Liver (tissue), 8 donors: ENCODE measurements at regions not wholly inside any gene's neighbourhood (a gene's known extent, or its start where the extent isn't known, plus 50 kb on each side); places are given as distances from the start of the nearest gene placed in this dataset.

Source experiments
- DNase-seq: peaks from one replicate; pipeline ENCODE4 v3.0.0-alpha.2; 2017; ENCODE audit warnings: low spot score
- H3K27ac ChIP-seq, 2 donors: one replicate each; pipeline ENCODE4 v1.7.0; 2013; ENCODE audit warnings: inconsistent platforms in 2 of 2, low read length in 2 of 2, control low read depth in 1 of 2, low read depth in 1 of 2, mild to moderate bottlenecking in 1 of 2
- H3K27me3 ChIP-seq, 4 donors: one replicate each; pipeline versions ENCODE4 v1.6.1 to v1.7.0; 2013; ENCODE audit warnings: low read length in 3 of 4, inconsistent platforms in 1 of 4, mild to moderate bottlenecking in 1 of 4, moderate library complexity in 1 of 4; ENCODE audit not compliant: control insufficient read depth in 4 of 4, insufficient read depth in 4 of 4
- H3K36me3 ChIP-seq, 4 donors: one replicate each; pipeline versions ENCODE4 v1.6.1 to v1.7.0; 2013; ENCODE audit warnings: low read length in 3 of 4, mild to moderate bottlenecking in 3 of 4, low read depth in 1 of 4, moderate library complexity in 1 of 4; ENCODE audit not compliant: control insufficient read depth in 4 of 4, insufficient read depth in 3 of 4
- H3K4me1 ChIP-seq, 4 donors: one replicate each; pipeline versions ENCODE4 v1.6.1 to v1.7.0; 2013; ENCODE audit warnings: low read length in 3 of 4, mild to moderate bottlenecking in 3 of 4, moderate library complexity in 1 of 4; ENCODE audit not compliant: control insufficient read depth in 4 of 4, insufficient read depth in 4 of 4
- H3K4me3 ChIP-seq, 3 donors: one replicate each; pipeline versions ENCODE4 v1.6.1 to v1.7.0; 2013; ENCODE audit warnings: low read length in 3 of 3, control low read depth in 1 of 3, low read depth in 1 of 3, mild to moderate bottlenecking in 1 of 3
- H3K9ac ChIP-seq, 2 donors: one replicate each; pipeline ENCODE4 v1.7.0; 2013; ENCODE audit warnings: low read length in 2 of 2, mild to moderate bottlenecking in 2 of 2, moderate library complexity in 2 of 2, control low read depth in 1 of 2, low read depth in 1 of 2
- H3K9me3 ChIP-seq, 4 donors: one replicate each; pipeline versions ENCODE4 v1.6.1 to v1.7.0; 2013; ENCODE audit warnings: low read length in 3 of 4; ENCODE audit not compliant: control insufficient read depth in 4 of 4
- ATF3 ChIP-seq: IDR thresholded peaks from 2 replicates; pipeline ENCODE4 v1.6.1; 2016; ENCODE audit warnings: antibody characterized with exemption
- CTCF ChIP-seq: fragments of 150-350 bp; IDR thresholded peaks from 2 replicates; pipeline ENCODE4 v1.5.1; 2017; ENCODE audit warnings: improper control_type of control experiment, low read depth, low read length; ENCODE audit not compliant: missing input control
- EGR1 ChIP-seq, 2 donors: IDR thresholded peaks; 2 replicates each; pipeline ENCODE4 v1.6.1; 2016 to 2018; ENCODE audit warnings: antibody characterized with exemption in 2 of 2, low read depth in 2 of 2
- FOXA1 ChIP-seq: IDR thresholded peaks from 2 replicates; pipeline ENCODE4 v1.6.1; 2016; ENCODE audit warnings: antibody characterized with exemption
- FOXA2 ChIP-seq: IDR thresholded peaks from 2 replicates; pipeline ENCODE4 v1.6.1; 2016; ENCODE audit warnings: antibody characterized with exemption
- GABPA ChIP-seq, 2 donors: IDR thresholded peaks in 1 of 2; conservative IDR thresholded peaks in 1 of 2; 2 replicates each; pipeline ENCODE4 v1.6.1; 2016; ENCODE audit warnings: antibody characterized with exemption in 2 of 2, mild to moderate bottlenecking in 1 of 2, moderate library complexity in 1 of 2
- HNF4A ChIP-seq, 2 donors: conservative IDR thresholded peaks; 2 replicates each; pipeline ENCODE4 v1.6.1; 2016; ENCODE audit warnings: antibody characterized with exemption in 2 of 2, mild to moderate bottlenecking in 2 of 2
- HNF4G ChIP-seq: IDR thresholded peaks from 2 replicates; pipeline ENCODE4 v1.6.1; 2016; ENCODE audit warnings: antibody characterized with exemption
- JUND ChIP-seq, 2 donors: IDR thresholded peaks; 2 replicates each; pipeline ENCODE4 v1.6.1; 2016; ENCODE audit warnings: antibody characterized with exemption in 2 of 2
- MAX ChIP-seq: IDR thresholded peaks from 2 replicates; pipeline ENCODE4 v1.6.1; 2016; ENCODE audit warnings: antibody characterized with exemption
- NR2F2 ChIP-seq: IDR thresholded peaks from 2 replicates; pipeline ENCODE4 v1.6.1; 2016; ENCODE audit warnings: antibody characterized with exemption
- RAD21 ChIP-seq, 2 donors: IDR thresholded peaks; 2 replicates each; pipeline ENCODE4 v1.6.1; 2016; ENCODE audit warnings: antibody characterized with exemption in 2 of 2, mild to moderate bottlenecking in 2 of 2
- REST ChIP-seq: IDR thresholded peaks from 2 replicates; pipeline ENCODE4 v1.6.1; 2016; ENCODE audit warnings: antibody characterized with exemption, mild to moderate bottlenecking
- RXRA ChIP-seq, 2 donors: IDR thresholded peaks; 2 replicates each; pipeline ENCODE4 v1.6.1; 2017 to 2018; ENCODE audit warnings: antibody characterized with exemption in 2 of 2, mild to moderate bottlenecking in 1 of 2
- SP1 ChIP-seq: IDR thresholded peaks from 2 replicates; pipeline ENCODE4 v1.6.1; 2018; ENCODE audit warnings: antibody characterized with exemption, mild to moderate bottlenecking
- TAF1 ChIP-seq: conservative IDR thresholded peaks from 2 replicates; pipeline ENCODE4 v1.6.1; 2016; ENCODE audit warnings: antibody characterized with exemption, mild to moderate bottlenecking
- YY1 ChIP-seq: IDR thresholded peaks from 2 replicates; pipeline ENCODE4 v1.6.1; 2016; ENCODE audit warnings: antibody characterized with exemption, mild to moderate bottlenecking
- ZBTB33 ChIP-seq: IDR thresholded peaks from 2 replicates; pipeline ENCODE4 v1.6.1; 2016; ENCODE audit warnings: antibody characterized with exemption
- WGBS: extraction: QIAGEN DNeasy Blood & Tissue Kit; methylation state at CpG from one replicate; pipeline ENCODE4 v1.1.7; 2013; 5-methylcytosine and 5-hydroxymethylcytosine counted together
- donor health status: healthy.
- donor health status: healthy.
- donor health status: healthy.
- donor health status: healthy.
- donor health status: healthy.

GRCh38 chr5:123287881-123288280 is 135.3 kb downstream of the CEP120 start:
- peaks cover 0 to 5% (median 2%) of the 10 kb centered on the region in 4 donors for H3K4me1 ChIP-seq
- H3K9me3 ChIP-seq = no peaks in the 10 kb centered on the region
- H3K4me3 ChIP-seq = no peak overlapping the region
- H3K9ac ChIP-seq = no peak overlapping the region
- H3K36me3 ChIP-seq = no peaks in the 10 kb centered on the region
- H3K27me3 ChIP-seq = peaks cover 0 to 11% (median 3%) of the 10 kb centered on the region in 4 donors
- no peak overlapping the region for H3K27ac ChIP-seq
- no peak for TF ChIP-seq RXRA (IDR thresholded peaks at IDR 0.05)
- no peak for TF ChIP-seq GABPA (IDR thresholded peaks at IDR 0.05 in 1 of 2, conservative IDR thresholded peaks at IDR 0.05 in 1 of 2)
- TF ChIP-seq JUND (IDR thresholded peaks at IDR 0.05) = no peak
- no peak for TF ChIP-seq HNF4A (conservative IDR thresholded peaks at IDR 0.05)
- TF ChIP-seq TAF1 = no peak
- TF ChIP-seq ATF3 = no peak
- no peak for TF ChIP-seq REST
- no peak for TF ChIP-seq EGR1 (IDR thresholded peaks at IDR 0.05; ENCODE audit: low read depth in 2 of 2)
- TF ChIP-seq NR2F2 = no peak
- no peak for TF ChIP-seq RAD21 (IDR thresholded peaks at IDR 0.05)
- TF ChIP-seq YY1 = no peak
- TF ChIP-seq SP1 = no peak
- TF ChIP-seq ZBTB33 = no peak
- no peak for TF ChIP-seq HNF4G
- no peak for TF ChIP-seq CTCF
- no peak for TF ChIP-seq MAX
- TF ChIP-seq FOXA2 = no peak
- TF ChIP-seq FOXA1 = no peak
- DNase-seq = no peak

GRCh38 chr5:123286891-123287290 is 136.3 kb downstream of the CEP120 start:
- 73% methylated on average over 2 of the region's 2 CpGs for WGBS
- no peak overlapping the region for H3K27ac ChIP-seq
- no peak overlapping the region for H3K4me3 ChIP-seq
- no peaks in the 10 kb centered on the region for H3K36me3 ChIP-seq
- DNase-seq = no peak
- peaks cover 0 to 5% (median 2%) of the 10 kb centered on the region in 4 donors for H3K4me1 ChIP-seq
- H3K9ac ChIP-seq = no peak overlapping the region
- no peaks in the 10 kb centered on the region for H3K9me3 ChIP-seq
- peaks cover 0 to 11% (median 3%) of the 10 kb centered on the region in 4 donors for H3K27me3 ChIP-seq
- TF ChIP-seq FOXA2 = no peak
- TF ChIP-seq RXRA (IDR thresholded peaks at IDR 0.05) = no peak
- no peak for TF ChIP-seq JUND (IDR thresholded peaks at IDR 0.05)
- TF ChIP-seq GABPA (IDR thresholded peaks at IDR 0.05 in 1 of 2, conservative IDR thresholded peaks at IDR 0.05 in 1 of 2) = no peak
- no peak for TF ChIP-seq SP1
- no peak for TF ChIP-seq REST
- TF ChIP-seq HNF4G = no peak
- no peak for TF ChIP-seq EGR1 (IDR thresholded peaks at IDR 0.05; ENCODE audit: low read depth in 2 of 2)
- TF ChIP-seq NR2F2 = no peak
- no peak for TF ChIP-seq CTCF
- TF ChIP-seq ATF3 = no peak
- no peak for TF ChIP-seq YY1
